ENCODE measurements at regions not wholly inside any gene's neighbourhood (a gene's known extent, or its start where the extent isn't known, plus 50 kb on each side); places are given as distances from the start of the nearest gene placed in this dataset.

DNA sequence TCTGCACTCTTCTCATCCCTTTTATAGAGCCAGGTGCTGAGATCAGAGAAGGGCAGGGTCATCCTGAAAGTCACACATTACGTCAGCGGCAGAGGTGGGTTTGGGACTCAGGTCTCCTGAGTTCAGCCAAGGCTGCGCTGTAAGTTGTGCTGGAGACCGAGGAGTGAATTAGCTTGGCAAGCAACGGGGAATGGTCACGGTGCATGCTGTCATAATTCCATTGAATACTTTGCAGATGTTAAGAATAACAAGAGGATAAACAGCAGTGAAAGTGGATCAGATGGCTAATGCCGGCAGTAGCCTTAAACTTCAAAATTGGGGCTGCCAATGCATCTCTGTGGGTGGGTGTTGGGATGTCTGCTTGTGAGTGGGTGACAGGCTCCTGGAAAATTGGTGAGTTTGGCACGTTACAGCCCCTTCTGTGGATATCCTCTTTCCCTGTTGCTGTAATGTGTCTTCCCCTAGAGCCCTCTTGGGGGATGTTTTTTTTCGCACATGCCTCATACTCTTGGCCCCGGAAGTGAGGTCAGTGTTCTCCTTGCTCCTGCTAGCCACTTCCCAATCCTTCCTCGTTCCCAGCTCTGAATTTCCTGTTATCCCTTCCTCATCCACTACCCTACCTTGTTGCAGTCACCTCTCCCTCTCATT, 287.1 kb upstream of the SRRM4 start:
- Histone ChIP-seq H3K56ac (replicated peaks; ENCODE audit: insufficient read length, low read depth, low read length) (no peak overlapping the region), H3K9ac (replicated peaks in 1 of 4; ENCODE audit: extremely low read depth in 1 of 4, low read depth in 3 of 4, low read length in 3 of 4) (no peak overlapping the region), H3K4ac (replicated peaks; ENCODE audit: insufficient read length, low read depth, low read length) (no peak overlapping the region), H2BK12ac (ENCODE audit: low read depth, low read length) (no peak overlapping the region), H2BK120ac (replicated peaks; ENCODE audit: low read depth, low read length) (no peak overlapping the region), H3K4me2 (ENCODE audit: insufficient read depth in 1 of 2, low read depth in 2 of 2, low read length in 2 of 2) (no peak overlapping the region), H3K36me3 (ENCODE audit: control insufficient read depth in 2 of 4, insufficient read depth in 4 of 4, low read length in 3 of 4) (no peaks in the 10 kb centered on the region), H2BK20ac (ENCODE audit: low read length) (no peak overlapping the region), H4K20me1 (replicated peaks in 1 of 2; ENCODE audit: control insufficient read depth in 1 of 2, insufficient read depth in 2 of 2, low read length in 2 of 2) (no peaks in the 10 kb centered on the region), H4K91ac (replicated peaks; ENCODE audit: insufficient read length, low read length) (no peak overlapping the region), H3K23ac (ENCODE audit: insufficient read length) (no peak overlapping the region), H3K23me2 (ENCODE audit: low read depth, low read length) (no peaks in the 10 kb centered on the region; the same call in 1 of the 2 replicates), H3K9me3 (ENCODE audit: insufficient read depth in 2 of 2, low read depth in 1 of 2, low read length in 1 of 2) (no peaks in the 10 kb centered on the region), H4K8ac (ENCODE audit: extremely low read depth, insufficient read depth, low read length) (no peak overlapping the region), H3K79me2 (ENCODE audit: control insufficient read depth in 1 of 2, insufficient read depth in 2 of 2, low read length in 2 of 2) (no peaks in the 10 kb centered on the region), H3K27me3 (replicated peaks in 1 of 4; ENCODE audit: control insufficient read depth in 3 of 4, extremely low read depth in 1 of 4, insufficient read depth in 3 of 4, low read length in 3 of 4) (no peaks in the 10 kb centered on the region), H3K4me1 (replicated peaks in 1 of 4; ENCODE audit: control insufficient read depth in 3 of 4, insufficient read depth in 4 of 4, low read length in 3 of 4) (no peaks in the 10 kb centered on the region), H3K27ac (ENCODE audit: low read depth, low read length) (no peak overlapping the region), H3K18ac (ENCODE audit: extremely low read depth, low read length) (no peak overlapping the region), H4K5ac (ENCODE audit: insufficient read length, low read depth, low read length) (no peak overlapping the region), H2AFZ (ENCODE audit: low read length) (no peak overlapping the region; the same call in 1 of the 2 replicates), H2BK15ac (ENCODE audit: low read length) (no peak overlapping the region), H2AK5ac (ENCODE audit: low read depth, low read length) (no peak overlapping the region), H3K14ac (ENCODE audit: insufficient read length) (no peak overlapping the region), H2BK5ac (ENCODE audit: low read depth, low read length) (no peak overlapping the region), H3K79me1 (ENCODE audit: low read depth, low read length) (no peaks in the 10 kb centered on the region), H3K4me3 (ENCODE audit: extremely low read depth in 1 of 4, insufficient read depth in 2 of 4, low read depth in 3 of 4, low read length in 4 of 4) (no peak overlapping the region)
- FAIRE-seq (no peak), DNase-seq (ENCODE audit: low read depth in 1 of 2, low spot score in 2 of 2) (no peak)
- WGBS, 2 experiments (ENCODE audit: extremely low coverage in 1 of 2, insufficient coverage in 1 of 2, insufficient read length in 1 of 2, insufficient replicate concordance in 2 of 2, low coverage in 1 of 2, low lambda C conversion rate in 2 of 2, missing lambda C conversion rate in 1 of 2): 97% methylated on average over 11 of the region's 11 CpGs; no CpG with 5 or more reads in 1 of the 2 experiments
- CTCF ChIA-PET (ENCODE audit: partially characterized antibody): interaction anchor here (1.2 to 2.6 kb wide), 5 partner anchors 10 to 28 kb away, joined by 3 to 8 read pairs (median 3); no protein-coding TSS in a partner anchor
- POLR2A ChIA-PET (ENCODE audit: partially characterized antibody): no interaction called here
- TF ChIP-seq SIX5 (IDR thresholded peaks at IDR 0.05; ENCODE audit: low read depth, low read length) (no peak), SP2 (IDR thresholded peaks at IDR 0.05; ENCODE audit: low read length) (no peak), SAP30 (IDR thresholded peaks at IDR 0.05; ENCODE audit: insufficient read depth, insufficient replicate concordance, low read length) (no peak), SP4 (IDR thresholded peaks at IDR 0.05; ENCODE audit: low read length) (no peak), POLR2AphosphoS5 (IDR thresholded peaks at IDR 0.05; ENCODE audit: low read depth, low read length) (no peak), RNF2 (IDR thresholded peaks at IDR 0.05; ENCODE audit: borderline replicate concordance, low read depth, low read length, missing control alignments, poor library complexity, severe bottlenecking) (no peak), PHF8 (conservative IDR thresholded peaks at IDR 0.05; ENCODE audit: low read depth, low read length) (no peak), BCL11A (IDR thresholded peaks at IDR 0.05; ENCODE audit: low read depth in 2 of 2, low read length in 2 of 2) (no peak), CTBP2 (IDR thresholded peaks at IDR 0.05; ENCODE audit: borderline replicate concordance, insufficient read depth, insufficient read length, low read length) (no peak), POLR2A (IDR thresholded peaks at IDR 0.05; ENCODE audit: control extremely low read depth in 1 of 2, low read depth in 2 of 2, low read length in 2 of 2) (no peak), EZH2 (IDR thresholded peaks at IDR 0.05; ENCODE audit: low read depth, low read length, severe bottlenecking) (no peak)
- TF ChIP-seq, protein P1, sequence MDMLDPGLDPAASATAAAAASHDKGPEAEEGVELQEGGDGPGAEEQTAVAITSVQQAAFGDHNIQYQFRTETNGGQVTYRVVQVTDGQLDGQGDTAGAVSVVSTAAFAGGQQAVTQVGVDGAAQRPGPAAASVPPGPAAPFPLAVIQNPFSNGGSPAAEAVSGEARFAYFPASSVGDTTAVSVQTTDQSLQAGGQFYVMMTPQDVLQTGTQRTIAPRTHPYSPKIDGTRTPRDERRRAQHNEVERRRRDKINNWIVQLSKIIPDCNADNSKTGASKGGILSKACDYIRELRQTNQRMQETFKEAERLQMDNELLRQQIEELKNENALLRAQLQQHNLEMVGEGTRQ (IDR thresholded peaks at IDR 0.05; ENCODE audit: low read length): no peak
